ENCODE measurements at regions not wholly inside any gene's neighbourhood (a gene's known extent, or its start where the extent isn't known, plus 50 kb on each side); places are given as distances from the start of the nearest gene placed in this dataset.

GRCh38 chr1:88013485-88013884, 670.6 kb upstream of the PKN2 start:
- no peak for FAIRE-seq
- H3K4me1 ChIP-seq (ENCODE audit: control insufficient read depth in 2 of 3, insufficient read depth in 2 of 3, low read depth in 1 of 3, low read length in 3 of 3): peaks cover 0 to 3% (median 0%) of the 10 kb centered on the region in 3 donors
- H3K36me3 ChIP-seq (ENCODE audit: control insufficient read depth in 2 of 3, insufficient read depth in 3 of 3, low read length in 3 of 3): no peaks in the 10 kb centered on the region
- intact Hi-C loops (cut with DNase I): no loop called here
- no peak overlapping the region for H3K27ac ChIP-seq (ENCODE audit: low read depth in 2 of 2, low read length in 2 of 2)
- no peak overlapping the region for H3K9ac ChIP-seq (ENCODE audit: low read length in 3 of 3)
- H3K4me3 ChIP-seq (ENCODE audit: low read length in 3 of 3): no peak overlapping the region
- no peak for TF ChIP-seq CTCF (IDR thresholded peaks at IDR 0.05; ENCODE audit: borderline replicate concordance, extremely low read depth, insufficient read depth)
- H3K27me3 ChIP-seq (ENCODE audit: control insufficient read depth, insufficient read depth, low read length): no peaks in the 10 kb centered on the region
- H3K9me3 ChIP-seq (ENCODE audit: control insufficient read depth in 2 of 3, insufficient read depth in 1 of 3, low read length in 3 of 3): no peaks in the 10 kb centered on the region
- DNase-seq: no peak

- Histone ChIP-seq H3K27me3 (ENCODE audit: control insufficient read depth, insufficient read depth, low read length) (no peaks in the 10 kb centered on the region), H3K4me1 (ENCODE audit: control insufficient read depth in 2 of 3, insufficient read depth in 2 of 3, low read depth in 1 of 3, low read length in 3 of 3) (peaks cover 0 to 3% (median 0%) of the 10 kb centered on the region in 3 donors), H3K9me3 (ENCODE audit: control insufficient read depth in 2 of 3, insufficient read depth in 1 of 3, low read length in 3 of 3) (no peaks in the 10 kb centered on the region), H3K27ac (ENCODE audit: low read depth in 2 of 2, low read length in 2 of 2) (no peak overlapping the region), H3K9ac (ENCODE audit: low read length in 3 of 3) (no peak overlapping the region), H3K4me3 (ENCODE audit: low read length in 3 of 3) (no peak overlapping the region), H3K36me3 (ENCODE audit: control insufficient read depth in 2 of 3, insufficient read depth in 3 of 3, low read length in 3 of 3) (no peaks in the 10 kb centered on the region)
- intact Hi-C loops (cut with DNase I): no loop called here
- no peak for DNase-seq
- FAIRE-seq: no peak
- TF ChIP-seq CTCF (IDR thresholded peaks at IDR 0.05; ENCODE audit: borderline replicate concordance, extremely low read depth, insufficient read depth): no peak
These were observed 669.9 kb upstream of the PKN2 start for GRCh38 chr1:88014131-88014530.

GRCh38 chr1:88016947-88017346, 667.1 kb upstream of the PKN2 start:
- FAIRE-seq (no peak), DNase-seq (peak in 2 of 5 donors; percentile 19 to 26)
- intact Hi-C loops (cut with DNase I): no loop called here
- Histone ChIP-seq H3K9ac (ENCODE audit: low read length in 3 of 3) (no peak overlapping the region), H3K27ac (ENCODE audit: low read depth in 2 of 2, low read length in 2 of 2) (no peak overlapping the region), H3K36me3 (ENCODE audit: control insufficient read depth in 2 of 3, insufficient read depth in 3 of 3, low read length in 3 of 3) (no peaks in the 10 kb centered on the region), H3K27me3 (ENCODE audit: control insufficient read depth, insufficient read depth, low read length) (no peaks in the 10 kb centered on the region), H3K4me1 (ENCODE audit: control insufficient read depth in 2 of 3, insufficient read depth in 2 of 3, low read depth in 1 of 3, low read length in 3 of 3) (peaks cover 0 to 3% (median 0%) of the 10 kb centered on the region in 3 donors), H3K9me3 (ENCODE audit: control insufficient read depth in 2 of 3, insufficient read depth in 1 of 3, low read length in 3 of 3) (no peaks in the 10 kb centered on the region), H3K4me3 (ENCODE audit: low read length in 3 of 3) (no peak overlapping the region)
- TF ChIP-seq CTCF (IDR thresholded peaks at IDR 0.05; ENCODE audit: borderline replicate concordance, extremely low read depth, insufficient read depth): no peak

GRCh38 chr1:88021529-88021928, 662.5 kb upstream of the PKN2 start:
- H3K9me3 ChIP-seq (ENCODE audit: control insufficient read depth in 2 of 3, insufficient read depth in 1 of 3, low read length in 3 of 3): no peaks in the 10 kb centered on the region
- no peak for TF ChIP-seq CTCF (IDR thresholded peaks at IDR 0.05; ENCODE audit: borderline replicate concordance, extremely low read depth, insufficient read depth)
- no peaks in the 10 kb centered on the region for H3K36me3 ChIP-seq (ENCODE audit: control insufficient read depth in 2 of 3, insufficient read depth in 3 of 3, low read length in 3 of 3)
- no peak overlapping the region for H3K4me3 ChIP-seq (ENCODE audit: low read length in 3 of 3)
- intact Hi-C loops (cut with DNase I): no loop called here
- no peak for FAIRE-seq
- H3K4me1 ChIP-seq (ENCODE audit: control insufficient read depth in 2 of 3, insufficient read depth in 2 of 3, low read depth in 1 of 3, low read length in 3 of 3): peaks cover 0 to 3% (median 0%) of the 10 kb centered on the region in 3 donors
- H3K9ac ChIP-seq (ENCODE audit: low read length in 3 of 3): no peak overlapping the region
- DNase-seq: no peak
- no peak overlapping the region for H3K27ac ChIP-seq (ENCODE audit: low read depth in 2 of 2, low read length in 2 of 2)
- H3K27me3 ChIP-seq (ENCODE audit: control insufficient read depth, insufficient read depth, low read length): no peaks in the 10 kb centered on the region
